Vagina (tissue), 2 donors: ENCODE measurements at regions not wholly inside any gene's neighbourhood (a gene's known extent, or its start where the extent isn't known, plus 50 kb on each side); places are given as distances from the start of the nearest gene placed in this dataset.

Experiments
- CTCF ChIP-seq, 3 experiments: fragments of 450-650 bp in 2 of 3; fragments of 200-600 bp in 1 of 3; sonication (generic) in 1 of 3; IDR thresholded peaks; one replicate each; pipeline ENCODE4 v1.5.1; 2017 to 2019; ENCODE audit warnings: antibody characterized with exemption in 3 of 3, mild to moderate bottlenecking in 2 of 3, moderate library complexity in 2 of 3
- POLR2A ChIP-seq, 2 donors: fragments of 450-650 bp; IDR thresholded peaks; one replicate each; pipeline ENCODE4 v1.6.1; 2017; ENCODE audit warnings: antibody characterized with exemption in 2 of 2, mild to moderate bottlenecking in 2 of 2, moderate library complexity in 2 of 2
- POLR2AphosphoS5 ChIP-seq, 2 donors: sonication (generic); formaldehyde crosslinking; IDR thresholded peaks; one replicate each; pipeline ENCODE4 v1.9.0; 2017; ENCODE audit warnings: antibody characterized with exemption in 2 of 2, mild to moderate bottlenecking in 2 of 2, low read depth in 1 of 2; ENCODE audit not compliant: insufficient read depth in 1 of 2

- TF ChIP-seq POLR2AphosphoS5 (IDR thresholded peaks at IDR 0.05; ENCODE audit: insufficient read depth in 1 of 2, low read depth in 1 of 2), result no peak
- no peak for TF ChIP-seq CTCF (IDR thresholded peaks at IDR 0.05)
- TF ChIP-seq POLR2A (IDR thresholded peaks at IDR 0.05), result no peak
These were observed 148.8 kb downstream of the RDH14 start for GRCh38 chr2:18411626-18412025.
